HL-60 (cell line): ENCODE measurements at regions not wholly inside any gene's neighbourhood (a gene's known extent, or its start where the extent isn't known, plus 50 kb on each side); places are given as distances from the start of the nearest gene placed in this dataset.

ENCODE experiments used
- DNase-seq, 2 experiments: peaks; one replicate each; pipeline ENCODE4 v3.0.0-alpha.2; 2010 to 2020; ENCODE audit warnings: low read depth in 1 of 2, low spot score in 1 of 2
- H3K27ac ChIP-seq: fragments of 250-450 bp; sonication (Bioruptor Pico); replicated peaks from 2 replicates; pipeline ENCODE4 v1.5.1; 2020; ENCODE audit warnings: mild to moderate bottlenecking, moderate library complexity
- H3K27me3 ChIP-seq: fragments of 250-450 bp; sonication (Bioruptor Pico); 2 replicates; pipeline ENCODE4 v1.5.1; 2021; ENCODE audit warnings: mild to moderate bottlenecking, moderate library complexity; ENCODE audit not compliant: insufficient read depth, poor library complexity, severe bottlenecking
- H3K4me3 ChIP-seq: replicated peaks from 2 replicates; pipeline ENCODE4 v1.5.1; 2011; ENCODE audit warnings: mild to moderate bottlenecking, control low read depth, low read length; ENCODE audit not compliant: insufficient read depth
- CTCF ChIP-seq: IDR thresholded peaks from one replicate; pipeline ENCODE4 v1.5.1; 2011; ENCODE audit warnings: low read length, control low read depth, inconsistent platforms; ENCODE audit not compliant: insufficient read depth
- GABPA ChIP-seq: IDR thresholded peaks from 2 replicates; pipeline ENCODE4 v1.6.1; 2012; ENCODE audit warnings: low read depth
- POLR2AphosphoS5 ChIP-seq: IDR thresholded peaks from 2 replicates; pipeline ENCODE4 v1.6.1; 2012; ENCODE audit warnings: low read depth
- REST ChIP-seq: IDR thresholded peaks from 2 replicates; pipeline ENCODE4 v1.6.1; 2012; ENCODE audit warnings: low read depth; ENCODE audit not compliant: insufficient replicate concordance
- SPI1 ChIP-seq: IDR thresholded peaks from 2 replicates; pipeline ENCODE4 v1.6.1; 2012; ENCODE audit warnings: low read depth, mild to moderate bottlenecking, borderline replicate concordance

DNA sequence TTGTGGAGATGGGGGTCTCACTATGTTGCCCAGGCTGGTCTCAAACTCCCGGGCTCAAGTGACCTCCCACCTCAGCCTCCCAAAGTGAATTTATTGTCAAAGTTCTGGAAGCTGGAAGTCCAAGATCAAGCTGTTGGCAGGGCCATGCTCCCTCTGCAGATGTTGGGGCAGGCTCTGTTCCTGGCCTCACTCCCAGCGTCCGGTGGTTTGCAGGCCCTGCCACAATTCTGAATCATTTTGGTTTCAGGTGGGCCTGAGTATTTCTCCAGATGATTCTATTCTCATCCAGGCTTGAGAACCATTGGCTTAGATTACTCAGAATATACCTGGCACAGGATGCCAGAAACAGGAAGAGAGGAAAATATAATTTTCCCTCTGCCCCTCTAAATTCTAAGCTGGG, 737.4 kb downstream of the TNS3 start:
- no peak for TF ChIP-seq REST
- TF ChIP-seq POLR2AphosphoS5, result no peak
- no peak for TF ChIP-seq CTCF
- TF ChIP-seq GABPA, result no peak
- no peak for TF ChIP-seq SPI1
- DNase-seq, result no peak
- Histone ChIP-seq H3K27ac (no peak overlapping the region), H3K27me3 (no peaks in the 10 kb centered on the region), H3K4me3 (no peak overlapping the region)

GRCh38 chr7:46841248-46841647, 740.7 kb downstream of the TNS3 start:
- Histone ChIP-seq H3K27ac (no peak overlapping the region), H3K4me3 (no peak overlapping the region), H3K27me3 (no peaks in the 10 kb centered on the region)
- no peak for TF ChIP-seq SPI1
- TF ChIP-seq POLR2AphosphoS5, result no peak
- no peak for TF ChIP-seq GABPA
- no peak for TF ChIP-seq CTCF
- TF ChIP-seq REST, result no peak
- no peak for DNase-seq

DNA sequence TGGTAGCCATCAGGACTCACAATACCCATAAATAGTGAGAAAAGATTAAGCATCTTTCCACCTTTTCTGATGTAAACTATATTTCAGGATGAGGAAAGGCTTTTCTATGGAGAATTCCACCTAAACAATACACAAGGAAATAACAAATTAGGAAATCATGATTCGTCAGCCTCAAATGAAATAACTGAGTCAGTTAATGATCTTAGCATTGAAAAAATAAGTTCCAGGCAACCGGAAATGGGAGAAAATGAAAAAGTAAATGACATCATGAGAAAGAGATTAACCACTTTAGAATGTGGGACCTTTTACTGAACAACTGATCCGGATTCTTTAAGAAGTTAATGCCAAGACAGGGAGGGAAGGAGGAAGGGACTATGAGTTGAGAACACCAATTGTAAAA, 742.3 kb downstream of the TNS3 start:
- H3K27ac ChIP-seq, result no peak overlapping the region
- no peak for DNase-seq
- H3K4me3 ChIP-seq, result no peak overlapping the region
- TF ChIP-seq POLR2AphosphoS5 (no peak), GABPA (no peak), SPI1 (no peak), CTCF (no peak), REST (no peak)
- H3K27me3 ChIP-seq, result no peaks in the 10 kb centered on the region
